Right atrium auricular region (tissue), 2 donors: ENCODE measurements at regions not wholly inside any gene's neighbourhood (a gene's known extent, or its start where the extent isn't known, plus 50 kb on each side); places are given as distances from the start of the nearest gene placed in this dataset.

Experiments
- DNase-seq: peaks from one replicate; pipeline ENCODE4 v3.0.0-alpha.2; 2019; ENCODE audit warnings: low spot score
- H3K27ac ChIP-seq, 2 donors: fragments of 200-600 bp; sonication (generic); 1 replicate in 1 of 2; 2 replicates in 1 of 2; pipeline ENCODE4 v1.5.1; 2016 to 2019
- H3K27me3 ChIP-seq, 2 donors: fragments of 200-600 bp; sonication (generic); one replicate each; pipeline versions ENCODE4 v1.5.1 to v1.6.0; 2017 to 2019
- H3K36me3 ChIP-seq: fragments of 200-600 bp; sonication (generic); one replicate; pipeline ENCODE4 v1.5.1; 2016
- H3K4me1 ChIP-seq, 2 donors: fragments of 200-600 bp; sonication (generic); one replicate each; pipeline versions ENCODE4 v1.5.1 to v1.6.0; 2017 to 2019
- H3K4me3 ChIP-seq, 2 donors: fragments of 200-600 bp; sonication (generic); 1 replicate in 1 of 2; 2 replicates in 1 of 2; pipeline ENCODE4 v1.5.1; 2017 to 2019; ENCODE audit warnings: mild to moderate bottlenecking in 1 of 2, moderate library complexity in 1 of 2
- H3K9me3 ChIP-seq, 2 donors: fragments of 200-600 bp; sonication (generic); one replicate each; pipeline ENCODE4 v1.5.1; 2019
- CTCF ChIP-seq, 2 donors: fragments of 200-600 bp; sonication (generic); IDR thresholded peaks; one replicate each; pipeline ENCODE4 v1.5.1; 2019; ENCODE audit warnings: antibody characterized with exemption in 2 of 2

GRCh38 chr17:51347851-51348584 is 87.7 kb downstream of the UTP18 start:
- no peak overlapping the region for H3K4me3 ChIP-seq
- no peak overlapping the region for H3K27ac ChIP-seq
- no peaks in the 10 kb centered on the region for H3K27me3 ChIP-seq
- H3K36me3 ChIP-seq = no peaks in the 10 kb centered on the region
- no peaks in the 10 kb centered on the region for H3K4me1 ChIP-seq
- no peaks in the 10 kb centered on the region for H3K9me3 ChIP-seq
- no peak for DNase-seq
- no peak for TF ChIP-seq CTCF (IDR thresholded peaks at IDR 0.05)

GRCh38 chr17:51351080-51351479 is 90.7 kb downstream of the UTP18 start:
- no peaks in the 10 kb centered on the region for H3K36me3 ChIP-seq
- no peak overlapping the region for H3K4me3 ChIP-seq
- DNase-seq = no peak
- H3K27me3 ChIP-seq = no peaks in the 10 kb centered on the region
- H3K9me3 ChIP-seq = no peaks in the 10 kb centered on the region
- H3K27ac ChIP-seq = no peak overlapping the region
- TF ChIP-seq CTCF (IDR thresholded peaks at IDR 0.05) = no peak
- H3K4me1 ChIP-seq = peaks cover 0 to 4% of the 10 kb centered on the region in 2 donors

GRCh38 chr17:51351890-51352289 is 91.5 kb downstream of the UTP18 start:
- TF ChIP-seq CTCF (IDR thresholded peaks at IDR 0.05) = no peak
- H3K36me3 ChIP-seq = no peaks in the 10 kb centered on the region
- no peak overlapping the region for H3K4me3 ChIP-seq
- peaks cover 0 to 4% of the 10 kb centered on the region in 2 donors for H3K4me1 ChIP-seq
- no peaks in the 10 kb centered on the region for H3K27me3 ChIP-seq
- H3K9me3 ChIP-seq = no peaks in the 10 kb centered on the region
- no peak overlapping the region for H3K27ac ChIP-seq
- no peak for DNase-seq

GRCh38 chr17:51352798-51353197 is 92.5 kb downstream of the UTP18 start:
- no peak overlapping the region for H3K27ac ChIP-seq
- H3K27me3 ChIP-seq = no peaks in the 10 kb centered on the region
- no peaks in the 10 kb centered on the region for H3K9me3 ChIP-seq
- peaks cover 0 to 4% of the 10 kb centered on the region in 2 donors for H3K4me1 ChIP-seq
- no peak overlapping the region for H3K4me3 ChIP-seq
- no peaks in the 10 kb centered on the region for H3K36me3 ChIP-seq
- DNase-seq = no peak
- TF ChIP-seq CTCF (IDR thresholded peaks at IDR 0.05) = no peak

- no peak for TF ChIP-seq CTCF (IDR thresholded peaks at IDR 0.05)
- no peak for DNase-seq
- Histone ChIP-seq H3K27me3 (no peaks in the 10 kb centered on the region), H3K4me3 (no peak overlapping the region), H3K9me3 (no peaks in the 10 kb centered on the region), H3K4me1 (peaks cover 0 to 4% of the 10 kb centered on the region in 2 donors), H3K27ac (no peak overlapping the region), H3K36me3 (no peaks in the 10 kb centered on the region)
Observed at GRCh38 chr17:51353296-51353695, 93.0 kb downstream of the UTP18 start.

- Histone ChIP-seq H3K4me3 (no peak overlapping the region), H3K27ac (no peak overlapping the region), H3K4me1 (peaks cover 0 to 4% of the 10 kb centered on the region in 2 donors), H3K9me3 (no peaks in the 10 kb centered on the region), H3K36me3 (no peaks in the 10 kb centered on the region), H3K27me3 (no peaks in the 10 kb centered on the region)
- no peak for DNase-seq
- TF ChIP-seq CTCF (IDR thresholded peaks at IDR 0.05) = no peak
Observed at GRCh38 chr17:51354936-51355335, 94.6 kb downstream of the UTP18 start.
